BJ (cell line): ENCODE measurements at regions not wholly inside any gene's neighbourhood (a gene's known extent, or its start where the extent isn't known, plus 50 kb on each side); places are given as distances from the start of the nearest gene placed in this dataset.

Experiments
- CTCF ChIA-PET: fragments of 350-600 bp; formaldehyde crosslinking; extraction: SDS; loops from one replicate; lab custom pipeline; 2021; ENCODE audit warnings: antibody characterized with exemption, inconsistent platforms; lab: Yijun Ruan, JAX
- POLR2A ChIA-PET: fragments of 300-600 bp; sonication (Branson Sonifier 250); formaldehyde crosslinking; extraction: SDS; loops from one replicate; lab custom pipeline; 2021; ENCODE audit warnings: antibody characterized with exemption; lab: Charles Lee
- DNase-seq: peaks from one replicate; pipeline ENCODE4 v3.0.0-alpha.2; 2011; ENCODE audit warnings: low read depth
- H3K27me3 ChIP-seq: 2 replicates; pipeline ENCODE4 v1.6.0; 2011; ENCODE audit warnings: low read length; ENCODE audit not compliant: control insufficient read depth, insufficient read depth
- H3K36me3 ChIP-seq: 2 replicates; pipeline ENCODE4 v1.5.1; 2011; ENCODE audit warnings: low read length; ENCODE audit not compliant: control insufficient read depth, insufficient read depth
- H3K4me3 ChIP-seq: 2 replicates; pipeline ENCODE4 v1.5.1; 2011; ENCODE audit warnings: low read depth, mild to moderate bottlenecking, control low read depth, low read length
- CTCF ChIP-seq: IDR thresholded peaks from 2 replicates; pipeline ENCODE4 v1.5.1; 2011; ENCODE audit warnings: low read depth, mild to moderate bottlenecking, control low read depth, inconsistent platforms, low read length, moderate library complexity; ENCODE audit not compliant: insufficient read depth

- ChIA-PET POLR2A (no interaction called here), CTCF (no interaction called here)
- H3K4me3 ChIP-seq: no peak overlapping the region
- no peak for DNase-seq
- no peaks in the 10 kb centered on the region for H3K27me3 ChIP-seq
- no peak for TF ChIP-seq CTCF
- H3K36me3 ChIP-seq: no peaks in the 10 kb centered on the region
Measured at GRCh38 chr1:34474566-34474965, 280.3 kb upstream of the GJB5 start.

GRCh38 chr1:34476371-34476770 lies 278.5 kb upstream of the GJB5 start:
- no peak overlapping the region for H3K4me3 ChIP-seq
- ChIA-PET CTCF (no interaction called here), POLR2A (no interaction called here)
- no peaks in the 10 kb centered on the region for H3K36me3 ChIP-seq
- DNase-seq: no peak
- no peaks in the 10 kb centered on the region for H3K27me3 ChIP-seq
- TF ChIP-seq CTCF: no peak

- ChIA-PET POLR2A (no interaction called here), CTCF (no interaction called here)
- DNase-seq: no peak
- no peak for TF ChIP-seq CTCF
- Histone ChIP-seq H3K27me3 (no peaks in the 10 kb centered on the region), H3K4me3 (no peak overlapping the region), H3K36me3 (no peaks in the 10 kb centered on the region)
Measured at GRCh38 chr1:34477632-34478141, 277.2 kb upstream of the GJB5 start.

- POLR2A ChIA-PET: no interaction called here
- Histone ChIP-seq H3K27me3 (no peaks in the 10 kb centered on the region), H3K4me3 (no peak overlapping the region), H3K36me3 (no peaks in the 10 kb centered on the region)
- no peak for TF ChIP-seq CTCF
- DNase-seq: no peak
- CTCF ChIA-PET: no interaction called here
Measured at GRCh38 chr1:34478515-34479076, 276.3 kb upstream of the GJB5 start.

GRCh38 chr1:34479731-34480130 lies 275.1 kb upstream of the GJB5 start:
- Histone ChIP-seq H3K4me3 (no peak overlapping the region), H3K36me3 (no peaks in the 10 kb centered on the region), H3K27me3 (no peaks in the 10 kb centered on the region)
- POLR2A ChIA-PET: no interaction called here
- TF ChIP-seq CTCF: no peak
- DNase-seq: no peak
- CTCF ChIA-PET: no interaction called here
